Activated T-cell treated with anti-CD3 and anti-CD28 coated beads, Interleukin-2, amount 50 U/mL, for 72 hours (primary cell): ENCODE measurements at regions not wholly inside any gene's neighbourhood (a gene's known extent, or its start where the extent isn't known, plus 50 kb on each side); places are given as distances from the start of the nearest gene placed in this dataset.

ENCODE experiments used
- ATAC-seq, 2 donors: fragments of 150-1000 bp; cut with Tn5 transposase; replicated peaks in 1 of 2; 2 replicates each; pipeline ENCODE4 v1.10.0; 2021; ENCODE audit warnings: moderate library complexity in 2 of 2, mild to moderate bottlenecking in 1 of 2
- DNase-seq, 2 donors: peaks; one replicate each; pipeline ENCODE4 v3.0.0; 2021 to 2022; ENCODE audit warnings: mixed read lengths in 1 of 2
- H3K27ac Mint-ChIP-seq: one replicate; pipeline ENCODE4 v1.8.0; 2022; ENCODE audit warnings: mild to moderate bottlenecking, moderate library complexity, mixed read lengths
- H3K27me3 Mint-ChIP-seq: one replicate; pipeline ENCODE4 v1.8.0; 2022; ENCODE audit warnings: low read depth, mixed read lengths
- H3K36me3 Mint-ChIP-seq, 2 donors: one replicate each; pipeline ENCODE4 v1.8.0; 2022; ENCODE audit warnings: mixed read lengths in 2 of 2, mild to moderate bottlenecking in 1 of 2; ENCODE audit not compliant: insufficient read depth in 2 of 2
- H3K4me1 Mint-ChIP-seq: one replicate; pipeline ENCODE4 v1.8.0; 2022; ENCODE audit warnings: low read depth, mixed read lengths
- H3K4me3 Mint-ChIP-seq, 2 donors: one replicate each; pipeline ENCODE4 v1.8.0; 2022; ENCODE audit warnings: mild to moderate bottlenecking in 2 of 2, mixed read lengths in 2 of 2, moderate library complexity in 2 of 2
- H3K9me3 Mint-ChIP-seq, 2 donors: one replicate each; pipeline ENCODE4 v1.8.0; 2022; ENCODE audit warnings: mixed read lengths in 2 of 2

DNA sequence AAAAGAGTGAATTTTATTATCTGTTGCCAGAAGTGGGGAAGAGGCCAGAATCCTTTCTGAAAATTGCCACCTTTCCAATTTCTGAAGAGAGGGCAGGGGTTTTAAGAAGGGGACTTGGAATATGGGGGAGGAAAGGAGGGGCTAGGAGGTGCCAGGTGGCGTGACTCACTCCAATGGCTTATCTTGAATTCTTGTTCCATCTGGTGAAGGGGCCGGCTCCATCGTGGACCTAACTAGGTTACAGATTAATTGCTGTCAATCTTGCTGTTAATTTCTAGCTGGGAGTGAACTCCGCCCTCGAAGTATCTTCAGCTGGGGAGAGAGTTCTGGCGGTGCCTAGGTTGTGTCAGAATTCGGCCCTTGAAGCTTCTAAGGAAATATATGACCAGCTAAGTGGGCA, 138.7 kb downstream of the YTHDC2 start:
- H3K27ac Mint-ChIP-seq = no peak overlapping the region
- no peaks in the 10 kb centered on the region for H3K36me3 Mint-ChIP-seq
- H3K4me1 Mint-ChIP-seq = no peaks in the 10 kb centered on the region
- DNase-seq = no peak
- H3K27me3 Mint-ChIP-seq = peaks cover 14% of the 10 kb centered on the region
- no peak for ATAC-seq
- H3K4me3 Mint-ChIP-seq = no peak overlapping the region
- no peaks in the 10 kb centered on the region for H3K9me3 Mint-ChIP-seq

DNA sequence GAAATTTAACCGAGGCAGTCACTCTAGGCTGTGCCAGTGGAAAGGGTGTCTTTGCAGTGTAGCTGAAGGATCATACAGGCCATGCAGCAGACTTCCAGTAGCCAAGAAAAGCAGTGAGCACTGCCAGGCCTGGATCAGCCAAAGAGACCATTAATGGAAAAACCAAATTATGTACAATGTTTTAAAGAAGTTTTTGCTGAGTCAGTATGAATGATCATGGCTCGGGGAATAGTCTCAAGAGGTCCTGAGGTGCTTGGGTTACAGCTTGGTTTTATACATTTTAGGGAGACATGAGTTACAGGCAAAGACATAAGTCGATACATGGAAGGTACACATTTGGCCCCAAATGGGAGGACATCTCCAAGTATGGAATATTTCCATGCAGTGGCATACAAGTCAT, 141.3 kb downstream of the YTHDC2 start:
- Mint-ChIP-seq H3K4me1 (no peaks in the 10 kb centered on the region), H3K36me3 (no peaks in the 10 kb centered on the region), H3K4me3 (no peak overlapping the region), H3K27me3 (peaks cover 3% of the 10 kb centered on the region), H3K9me3 (no peaks in the 10 kb centered on the region), H3K27ac (no peak overlapping the region)
- DNase-seq (no peak), ATAC-seq (no peak)

DNA sequence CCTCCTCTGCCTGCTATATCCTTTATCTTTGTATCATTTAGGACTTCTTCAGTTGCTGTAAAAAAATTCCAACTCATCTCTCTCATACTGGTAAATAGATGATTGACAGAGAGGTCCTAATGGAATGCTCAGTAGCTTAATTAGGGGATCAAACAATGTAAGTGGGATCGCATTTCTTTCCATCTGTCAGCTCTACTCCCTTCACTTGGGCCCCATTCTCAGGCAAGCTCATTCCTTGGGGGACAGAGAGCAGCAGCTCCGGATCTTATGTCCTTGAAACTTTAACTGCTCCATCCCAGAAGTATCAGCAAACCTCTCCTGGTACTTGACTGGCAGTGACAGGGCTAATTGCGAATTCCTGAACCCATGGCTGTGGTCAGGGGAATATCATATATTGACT, 146.7 kb downstream of the YTHDC2 start:
- Mint-ChIP-seq H3K4me3 (no peak overlapping the region), H3K36me3 (no peaks in the 10 kb centered on the region)
- ATAC-seq = no peak

GRCh38 chr5:113660706-113661250, 147.3 kb downstream of the YTHDC2 start:
- H3K36me3 Mint-ChIP-seq = no peaks in the 10 kb centered on the region
- H3K9me3 Mint-ChIP-seq = peaks cover 0 to 2% of the 10 kb centered on the region in 2 donors
- no peaks in the 10 kb centered on the region for H3K4me1 Mint-ChIP-seq
- no peak overlapping the region for H3K27ac Mint-ChIP-seq
- no peak for DNase-seq
- peaks cover 15% of the 10 kb centered on the region for H3K27me3 Mint-ChIP-seq
- no peak overlapping the region for H3K4me3 Mint-ChIP-seq
- ATAC-seq = no peak

More for the DNA sequence above, 146.7 kb downstream of the YTHDC2 start:
- Mint-ChIP-seq H3K9me3 (peaks cover 0 to 2% of the 10 kb centered on the region in 2 donors), H3K4me1 (no peaks in the 10 kb centered on the region), H3K27me3 (peaks cover 15% of the 10 kb centered on the region), H3K27ac (no peak overlapping the region)
- DNase-seq = no peak

GRCh38 chr5:113663879-113664541, 150.5 kb downstream of the YTHDC2 start:
- Mint-ChIP-seq H3K27ac (no peak overlapping the region), H3K27me3 (peaks cover 24% of the 10 kb centered on the region), H3K36me3 (peaks cover 0 to 2% of the 10 kb centered on the region in 2 donors), H3K4me3 (no peak overlapping the region), H3K4me1 (no peaks in the 10 kb centered on the region), H3K9me3 (peaks cover 3 to 4% of the 10 kb centered on the region in 2 donors)
- ATAC-seq (no peak), DNase-seq (peak; percentile 12 to 27)

- H3K27ac Mint-ChIP-seq = no peak overlapping the region
- H3K36me3 Mint-ChIP-seq = peaks cover 0 to 3% of the 10 kb centered on the region in 2 donors
- H3K4me1 Mint-ChIP-seq = no peaks in the 10 kb centered on the region
- ATAC-seq (no peak), DNase-seq (no peak)
- H3K27me3 Mint-ChIP-seq = no peaks in the 10 kb centered on the region
- H3K9me3 Mint-ChIP-seq = peaks cover 3 to 4% of the 10 kb centered on the region in 2 donors
- no peak overlapping the region for H3K4me3 Mint-ChIP-seq
These were observed 159.5 kb downstream of the YTHDC2 start for GRCh38 chr5:113673041-113673440.

- no peak overlapping the region for H3K27ac Mint-ChIP-seq
- H3K4me1 Mint-ChIP-seq = no peaks in the 10 kb centered on the region
- no peaks in the 10 kb centered on the region for H3K27me3 Mint-ChIP-seq
- no peaks in the 10 kb centered on the region for H3K36me3 Mint-ChIP-seq
- DNase-seq (no peak), ATAC-seq (no peak)
- H3K4me3 Mint-ChIP-seq = no peak overlapping the region
- no peaks in the 10 kb centered on the region for H3K9me3 Mint-ChIP-seq
These were observed 161.7 kb downstream of the YTHDC2 start for GRCh38 chr5:113675166-113675565.

- Mint-ChIP-seq H3K27ac (no peak overlapping the region), H3K27me3 (no peaks in the 10 kb centered on the region)
These were observed 164.7 kb downstream of the YTHDC2 start for GRCh38 chr5:113678202-113678601.

DNA sequence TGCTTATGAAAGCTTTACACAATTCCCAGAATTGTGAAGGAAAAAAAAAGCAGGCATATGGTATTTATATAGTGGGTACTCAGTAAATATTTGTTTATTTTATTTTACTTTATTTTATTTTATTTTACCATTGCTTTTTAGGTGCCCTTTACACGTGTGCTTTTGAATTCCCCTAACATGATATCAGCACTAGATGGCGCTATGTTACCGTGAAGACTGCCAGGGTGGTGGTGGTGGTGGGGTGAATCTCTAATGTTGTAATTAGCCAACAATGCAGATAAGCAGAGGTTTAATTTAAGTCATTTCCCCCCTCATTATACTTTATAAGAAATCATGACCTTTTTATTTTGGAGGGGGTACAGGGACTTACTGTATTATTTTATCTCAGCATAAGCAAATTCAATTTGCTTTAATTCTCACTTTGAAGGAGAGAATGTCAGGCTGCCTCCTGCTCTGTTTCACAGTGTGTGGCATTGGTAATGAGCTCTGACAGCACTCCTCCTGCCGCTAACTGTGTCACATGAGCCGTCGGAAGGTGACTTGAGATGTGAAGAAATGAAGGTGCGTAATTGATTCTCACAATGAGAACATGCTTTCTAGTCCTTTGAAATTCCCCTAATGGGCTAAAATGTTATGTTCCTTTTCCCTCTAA, 165.6 kb downstream of the YTHDC2 start:
- no peak overlapping the region for H3K27ac Mint-ChIP-seq
- H3K36me3 Mint-ChIP-seq = no peaks in the 10 kb centered on the region
- H3K27me3 Mint-ChIP-seq = no peaks in the 10 kb centered on the region
- H3K4me3 Mint-ChIP-seq = no peak overlapping the region
- ATAC-seq = peak; percentile 51 to 60
- DNase-seq = peak; percentile 26 to 49
- H3K9me3 Mint-ChIP-seq = no peaks in the 10 kb centered on the region
- no peaks in the 10 kb centered on the region for H3K4me1 Mint-ChIP-seq

More at GRCh38 chr5:113678202-113678601, 164.7 kb downstream of the YTHDC2 start:
- H3K36me3 Mint-ChIP-seq = no peaks in the 10 kb centered on the region
- no peak for ATAC-seq
- no peaks in the 10 kb centered on the region for H3K9me3 Mint-ChIP-seq
- H3K4me1 Mint-ChIP-seq = no peaks in the 10 kb centered on the region
- no peak for DNase-seq
- no peak overlapping the region for H3K4me3 Mint-ChIP-seq

GRCh38 chr5:113680534-113680933, 167.0 kb downstream of the YTHDC2 start:
- H3K4me1 Mint-ChIP-seq = no peaks in the 10 kb centered on the region
- no peaks in the 10 kb centered on the region for H3K36me3 Mint-ChIP-seq
- no peaks in the 10 kb centered on the region for H3K9me3 Mint-ChIP-seq
- H3K27ac Mint-ChIP-seq = no peak overlapping the region
- ATAC-seq (no peak), DNase-seq (no peak)
- no peak overlapping the region for H3K4me3 Mint-ChIP-seq
- H3K27me3 Mint-ChIP-seq = no peaks in the 10 kb centered on the region

DNA sequence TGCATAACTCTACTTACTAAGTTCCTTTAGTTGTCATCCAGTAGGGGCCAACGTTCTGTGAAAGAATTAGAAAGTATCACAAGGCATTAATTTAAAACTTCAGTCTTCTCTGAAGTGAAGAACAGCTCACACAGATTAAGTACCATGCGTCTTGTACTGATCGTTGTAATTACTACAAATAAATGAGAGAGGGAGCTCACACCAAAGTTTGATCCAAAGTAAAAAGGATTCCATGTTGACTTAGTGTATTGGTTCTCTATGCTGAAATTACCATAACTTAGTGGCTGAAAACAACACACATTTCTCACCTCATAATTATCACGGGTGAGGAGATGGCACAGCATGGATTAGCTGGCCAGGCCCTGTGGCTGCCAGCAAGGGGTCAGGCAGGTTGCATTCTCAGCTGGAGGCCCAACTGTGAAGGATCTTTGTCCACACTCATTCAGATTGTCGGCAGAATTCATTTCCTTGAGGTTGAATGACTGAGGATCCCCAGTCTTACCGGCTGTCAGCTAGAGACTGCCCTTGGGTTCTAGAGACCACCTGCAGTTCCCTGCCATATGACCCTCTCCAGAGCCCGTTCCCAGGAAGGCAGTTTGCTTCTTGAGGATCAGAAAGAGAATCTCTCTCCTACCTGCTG, 169.1 kb downstream of the YTHDC2 start:
- ATAC-seq (no peak), DNase-seq (no peak)
- Mint-ChIP-seq H3K4me3 (no peak overlapping the region), H3K36me3 (no peaks in the 10 kb centered on the region), H3K27me3 (no peaks in the 10 kb centered on the region), H3K9me3 (no peaks in the 10 kb centered on the region), H3K27ac (no peak overlapping the region), H3K4me1 (no peaks in the 10 kb centered on the region)

DNA sequence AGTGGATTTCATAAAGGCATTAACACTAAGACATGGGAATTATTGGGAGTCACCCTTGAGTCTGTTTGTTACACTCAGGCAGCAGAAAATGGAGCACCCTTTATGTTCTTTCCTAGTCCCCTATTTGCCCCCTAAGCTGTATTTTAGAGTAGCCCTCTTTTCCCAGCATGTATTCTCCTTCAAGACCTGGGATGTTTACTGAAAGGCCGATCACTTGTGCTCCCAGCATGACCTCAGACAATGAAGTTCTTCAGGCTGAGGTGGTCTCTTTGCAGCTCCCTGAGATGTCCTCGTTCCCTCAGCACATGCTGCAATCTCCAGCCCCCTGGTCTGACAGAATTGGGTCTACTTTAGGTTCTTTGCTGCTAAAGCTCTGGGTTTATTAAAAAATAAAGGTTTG, 169.7 kb downstream of the YTHDC2 start:
- Mint-ChIP-seq H3K4me1 (no peaks in the 10 kb centered on the region), H3K36me3 (no peaks in the 10 kb centered on the region), H3K27me3 (no peaks in the 10 kb centered on the region), H3K4me3 (no peak overlapping the region), H3K9me3 (no peaks in the 10 kb centered on the region), H3K27ac (no peak overlapping the region)
- ATAC-seq = no peak
- DNase-seq = no peak

DNA sequence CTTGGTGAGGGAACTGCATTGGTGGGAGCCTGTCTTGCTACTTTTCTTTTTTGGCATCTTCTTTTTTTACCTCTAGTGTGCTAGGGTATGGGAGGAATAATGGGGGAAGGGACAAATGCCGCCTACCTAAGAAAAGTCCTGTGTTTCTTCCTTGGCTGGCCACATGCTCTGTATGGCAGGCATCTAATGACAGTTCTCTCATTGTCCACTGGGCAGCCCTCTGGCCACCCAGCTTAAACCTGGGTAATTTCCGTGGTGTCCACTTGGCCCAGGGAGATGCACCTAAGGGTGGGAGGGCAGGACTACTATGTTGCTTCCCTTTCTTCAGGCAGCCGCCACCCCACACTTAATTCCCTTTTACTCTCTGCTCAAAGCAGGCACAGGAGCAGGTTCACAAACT, 173.1 kb downstream of the YTHDC2 start:
- no peak for ATAC-seq
- H3K4me3 Mint-ChIP-seq = no peak overlapping the region

More for the DNA sequence above, 173.1 kb downstream of the YTHDC2 start:
- Mint-ChIP-seq H3K27ac (no peak overlapping the region), H3K27me3 (peaks cover 3% of the 10 kb centered on the region), H3K4me1 (no peaks in the 10 kb centered on the region), H3K9me3 (no peaks in the 10 kb centered on the region), H3K36me3 (no peaks in the 10 kb centered on the region)
- no peak for DNase-seq
